H1 (cell line): ENCODE measurements at regions not wholly inside any gene's neighbourhood (a gene's known extent, or its start where the extent isn't known, plus 50 kb on each side); places are given as distances from the start of the nearest gene placed in this dataset.

Experiments
- CTCF ChIA-PET: fragments of 300-600 bp; sonication (Branson Sonifier 250); formaldehyde crosslinking; loops from one replicate; lab custom pipeline; 2021; ENCODE audit not compliant: partially characterized antibody; lab: Charles Lee
- POLR2A ChIA-PET: fragments of 300-600 bp; sonication (Branson Sonifier 250); formaldehyde crosslinking; loops from one replicate; lab custom pipeline; 2021; ENCODE audit warnings: inconsistent platforms; ENCODE audit not compliant: partially characterized antibody; lab: Charles Lee
- DNase-seq, 2 experiments: peaks; one replicate each; pipeline versions ENCODE4 v3.0.0 to v3.0.0-alpha.2; 2010 to 2022; ENCODE audit warnings: low spot score in 2 of 2, low read depth in 1 of 2, mixed read lengths in 1 of 2
- FAIRE-seq: peaks from 2 replicates; lab custom pipeline; 2011; peaks lifted over from hg19 to GRCh38; lab: Jason Lieb, UNC
- H2AFZ ChIP-seq: 2 replicates; pipeline ENCODE4 v1.8.1; 2012; ENCODE audit warnings: low read length, inconsistent platforms
- H2AK5ac ChIP-seq: 2 replicates; pipeline ENCODE4 v1.6.1; 2013; ENCODE audit warnings: low read depth, low read length
- H2BK120ac ChIP-seq: replicated peaks from 2 replicates; pipeline ENCODE3; 2013; ENCODE audit warnings: low read depth, low read length, inconsistent platforms
- H2BK12ac ChIP-seq: 2 replicates; pipeline ENCODE4 v1.6.1; 2013; ENCODE audit warnings: low read depth, low read length
- H2BK15ac ChIP-seq: 2 replicates; pipeline ENCODE4 v1.6.1; 2013; ENCODE audit warnings: low read length
- H2BK20ac ChIP-seq: 2 replicates; pipeline ENCODE4 v1.6.1; 2013; ENCODE audit warnings: low read length
- H2BK5ac ChIP-seq: 2 replicates; pipeline ENCODE4 v1.6.1; 2013; ENCODE audit warnings: low read depth, low read length
- H3K14ac ChIP-seq: 2 replicates; pipeline ENCODE4 v1.6.1; 2013; ENCODE audit warnings: inconsistent platforms; ENCODE audit not compliant: insufficient read length
- H3K18ac ChIP-seq: 2 replicates; pipeline ENCODE4 v1.6.1; 2013; ENCODE audit warnings: low read length; ENCODE audit errors: extremely low read depth
- H3K23ac ChIP-seq: 2 replicates; pipeline ENCODE4 v1.6.1; 2013; ENCODE audit warnings: inconsistent platforms; ENCODE audit not compliant: insufficient read length
- H3K23me2 ChIP-seq: 2 replicates; pipeline ENCODE4 v1.6.1; 2013; ENCODE audit warnings: low read depth, low read length
- H3K27ac ChIP-seq: 2 replicates; pipeline ENCODE4 v1.6.1; 2011; ENCODE audit warnings: low read depth, low read length, inconsistent platforms
- H3K27me3 ChIP-seq, 4 experiments: replicated peaks in 1 of 4; 1 replicate in 1 of 4; 2 replicates in 3 of 4; pipeline versions ENCODE4 v1.6.1 to v1.8.1; 2011 to 2013; ENCODE audit warnings: low read length in 3 of 4, mild to moderate bottlenecking in 3 of 4, inconsistent platforms in 2 of 4, mixed read lengths in 2 of 4, moderate library complexity in 1 of 4; ENCODE audit not compliant: control insufficient read depth in 3 of 4, insufficient read depth in 3 of 4; ENCODE audit errors: extremely low read depth in 1 of 4
- H3K36me3 ChIP-seq, 4 experiments: 2 replicates each; pipeline versions ENCODE4 v1.6.1 to v1.8.1; 2011 to 2013; ENCODE audit warnings: mild to moderate bottlenecking in 4 of 4, low read length in 3 of 4, moderate library complexity in 2 of 4, control low read depth in 1 of 4, inconsistent platforms in 1 of 4; ENCODE audit not compliant: insufficient read depth in 4 of 4, control insufficient read depth in 2 of 4
- H3K4ac ChIP-seq: replicated peaks from 2 replicates; pipeline ENCODE3; 2013; ENCODE audit warnings: low read length, low read depth, mixed read lengths, inconsistent platforms; ENCODE audit not compliant: insufficient read length
- H3K4me1 ChIP-seq, 4 experiments: replicated peaks in 1 of 4; 1 replicate in 1 of 4; 2 replicates in 3 of 4; pipeline versions ENCODE4 v1.6.1 to v1.8.1; 2011 to 2013; ENCODE audit warnings: low read length in 3 of 4, inconsistent platforms in 2 of 4, mixed read lengths in 1 of 4; ENCODE audit not compliant: insufficient read depth in 4 of 4, control insufficient read depth in 3 of 4
- H3K4me2 ChIP-seq, 2 experiments: 2 replicates each; pipeline versions ENCODE4 v1.6.1 to v1.8.1; 2011 to 2013; ENCODE audit warnings: low read depth in 2 of 2, low read length in 2 of 2, control low read depth in 1 of 2, inconsistent platforms in 1 of 2, mild to moderate bottlenecking in 1 of 2; ENCODE audit not compliant: insufficient read depth in 1 of 2
- H3K4me3 ChIP-seq, 4 experiments: fragments of 200-600, 300-600 bp in 1 of 4; sonication (generic), shearing (Covaris generic), sonication (Bioruptor Twin) in 1 of 4; 2 replicates each; pipeline versions ENCODE4 v1.5.1 to v1.8.1; 2011 to 2016; ENCODE audit warnings: low read length in 4 of 4, low read depth in 3 of 4, control low read depth in 2 of 4, inconsistent platforms in 2 of 4, mild to moderate bottlenecking in 2 of 4, mixed read lengths in 1 of 4, moderate library complexity in 1 of 4; ENCODE audit not compliant: insufficient read depth in 2 of 4; ENCODE audit errors: extremely low read depth in 1 of 4
- H3K56ac ChIP-seq: replicated peaks from 2 replicates; pipeline ENCODE3; 2013; ENCODE audit warnings: low read depth, mild to moderate bottlenecking, mixed read lengths, low read length, inconsistent platforms; ENCODE audit not compliant: insufficient read length
- H3K79me1 ChIP-seq: 2 replicates; pipeline ENCODE4 v1.6.1; 2013; ENCODE audit warnings: low read depth, low read length, control low read depth
- H3K79me2 ChIP-seq, 2 experiments: 2 replicates each; pipeline versions ENCODE4 v1.6.1 to v1.8.1; 2012 to 2013; ENCODE audit warnings: low read length in 2 of 2, mild to moderate bottlenecking in 2 of 2, inconsistent platforms in 1 of 2; ENCODE audit not compliant: insufficient read depth in 2 of 2, control insufficient read depth in 1 of 2
- H3K9ac ChIP-seq, 4 experiments: replicated peaks in 1 of 4; 1 replicate in 1 of 4; 2 replicates in 3 of 4; pipeline versions ENCODE4 v1.6.1 to v1.8.1; 2011 to 2013; ENCODE audit warnings: low read depth in 3 of 4, low read length in 3 of 4, control low read depth in 2 of 4, mild to moderate bottlenecking in 2 of 4, moderate library complexity in 2 of 4, inconsistent platforms in 1 of 4; ENCODE audit errors: extremely low read depth in 1 of 4
- H3K9me3 ChIP-seq, 2 experiments: 2 replicates each; pipeline versions ENCODE4 v1.6.1 to v1.8.1; 2012 to 2013; ENCODE audit warnings: mild to moderate bottlenecking in 2 of 2, moderate library complexity in 2 of 2, control low read depth in 1 of 2, inconsistent platforms in 1 of 2, low read depth in 1 of 2, low read length in 1 of 2, mixed read lengths in 1 of 2; ENCODE audit not compliant: insufficient read depth in 2 of 2
- H4K20me1 ChIP-seq, 2 experiments: replicated peaks in 1 of 2; 2 replicates each; pipeline versions ENCODE3 to v1.8.1; 2011 to 2013; ENCODE audit warnings: inconsistent platforms in 2 of 2, low read length in 2 of 2, mild to moderate bottlenecking in 1 of 2; ENCODE audit not compliant: insufficient read depth in 2 of 2, control insufficient read depth in 1 of 2
- H4K5ac ChIP-seq: 2 replicates; pipeline ENCODE4 v1.6.1; 2013; ENCODE audit warnings: low read length, low read depth, mixed read lengths, inconsistent platforms; ENCODE audit not compliant: insufficient read length
- H4K8ac ChIP-seq: 2 replicates; pipeline ENCODE4 v1.8.0; 2013; ENCODE audit warnings: mild to moderate bottlenecking, moderate library complexity, low read length, inconsistent platforms; ENCODE audit not compliant: insufficient read depth; ENCODE audit errors: extremely low read depth
- H4K91ac ChIP-seq: replicated peaks from 2 replicates; pipeline ENCODE3; 2013; ENCODE audit warnings: low read length, mixed read lengths, inconsistent platforms; ENCODE audit not compliant: insufficient read length
- EP300 ChIP-seq, 2 experiments: IDR thresholded peaks; 1 replicate in 1 of 2; 2 replicates in 1 of 2; pipeline ENCODE4 v1.6.1; 2011 to 2012; ENCODE audit warnings: low read depth in 2 of 2, low read length in 2 of 2, mild to moderate bottlenecking in 2 of 2, borderline replicate concordance in 1 of 2, inconsistent platforms in 1 of 2, moderate library complexity in 1 of 2
- MAFK ChIP-seq: IDR thresholded peaks from 2 replicates; pipeline ENCODE4 v1.6.1; 2012; ENCODE audit warnings: low read depth, mild to moderate bottlenecking, improper control_type of control experiment, low read length
- SIX5 ChIP-seq: IDR thresholded peaks from 2 replicates; pipeline ENCODE4 v1.6.1; 2011; ENCODE audit warnings: mild to moderate bottlenecking, low read depth, low read length
- WGBS, 2 experiments: shearing (Covaris generic) in 1 of 2; methylation state at CpG; one replicate each; pipeline versions ENCODE4 v1.1.6 to v1.1.7; 2013 to 2015; ENCODE audit warnings: low lambda C conversion rate in 2 of 2, mixed read lengths in 2 of 2, inconsistent platforms in 1 of 2, low coverage in 1 of 2, missing lambda C conversion rate in 1 of 2; ENCODE audit not compliant: insufficient replicate concordance in 2 of 2, insufficient coverage in 1 of 2, insufficient read length in 1 of 2; ENCODE audit errors: extremely low coverage in 1 of 2, missing lambda C conversion rate in 1 of 2; 5-methylcytosine and 5-hydroxymethylcytosine counted together
- TF ChIP-seq, protein P1 (sequence below): IDR thresholded peaks from 2 replicates; pipeline ENCODE4 v1.6.1; 2012; ENCODE audit warnings: low read length, inconsistent platforms

DNA sequence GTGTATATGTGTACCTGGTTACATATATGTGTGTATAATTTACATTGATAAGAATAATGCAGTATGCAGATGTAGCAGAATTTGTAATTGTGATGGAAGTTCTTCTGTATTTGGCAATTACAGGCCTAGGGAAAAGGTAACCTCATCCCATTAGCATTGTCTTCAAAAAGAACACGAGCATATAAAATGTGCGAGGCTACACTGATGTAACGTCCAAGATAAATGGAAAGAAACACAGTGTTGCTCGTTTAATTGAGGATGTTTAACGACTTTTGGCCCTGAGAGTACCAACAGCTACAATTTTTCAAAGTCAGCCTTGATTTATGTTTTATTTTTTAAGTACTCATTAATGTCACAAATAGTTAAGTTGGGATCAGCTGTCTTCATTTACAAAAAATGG, 703.5 kb upstream of the RBFOX1 start:
- Histone ChIP-seq H4K20me1 (no peaks in the 10 kb centered on the region), H2BK5ac (no peak overlapping the region), H3K9ac (no peak overlapping the region), H2AFZ (no peak overlapping the region), H4K91ac (no peak overlapping the region), H3K27ac (no peak overlapping the region), H3K79me1 (no peaks in the 10 kb centered on the region), H2AK5ac (no peak overlapping the region), H3K14ac (no peak overlapping the region), H3K4ac (no peak overlapping the region), H3K79me2 (no peaks in the 10 kb centered on the region), H4K5ac (no peak overlapping the region), H3K56ac (no peak overlapping the region), H3K4me2 (no peak overlapping the region), H3K27me3 (no peaks in the 10 kb centered on the region), H2BK20ac (no peak overlapping the region), H3K36me3 (no peaks in the 10 kb centered on the region), H3K4me1 (no peaks in the 10 kb centered on the region; a peak in 1 of 7 replicates), H3K18ac (no peak overlapping the region), H2BK12ac (no peak overlapping the region), H2BK15ac (no peak overlapping the region), H3K23ac (no peak overlapping the region), H3K4me3 (no peak overlapping the region), H2BK120ac (no peak overlapping the region), H3K9me3 (no peaks in the 10 kb centered on the region), H3K23me2 (no peaks in the 10 kb centered on the region), H4K8ac (no peak overlapping the region)
- FAIRE-seq (no peak), DNase-seq (no peak)
- ChIA-PET POLR2A (no interaction called here), CTCF (interaction anchor here (5.0 kb wide), 1 partner anchor 14 kb away, joined by 30 read pairs; no protein-coding TSS in a partner anchor)
- WGBS, 2 experiments = 78% methylated on average over 5 of the region's 5 CpGs; no CpG with 5 or more reads in 1 of the 2 experiments
- TF ChIP-seq MAFK (no peak), EP300 (IDR thresholded peaks at IDR 0.05; ENCODE audit: borderline replicate concordance in 1 of 2, low read depth in 2 of 2, low read length in 2 of 2) (no peak), SIX5 (no peak)
- TF ChIP-seq, protein P1, sequence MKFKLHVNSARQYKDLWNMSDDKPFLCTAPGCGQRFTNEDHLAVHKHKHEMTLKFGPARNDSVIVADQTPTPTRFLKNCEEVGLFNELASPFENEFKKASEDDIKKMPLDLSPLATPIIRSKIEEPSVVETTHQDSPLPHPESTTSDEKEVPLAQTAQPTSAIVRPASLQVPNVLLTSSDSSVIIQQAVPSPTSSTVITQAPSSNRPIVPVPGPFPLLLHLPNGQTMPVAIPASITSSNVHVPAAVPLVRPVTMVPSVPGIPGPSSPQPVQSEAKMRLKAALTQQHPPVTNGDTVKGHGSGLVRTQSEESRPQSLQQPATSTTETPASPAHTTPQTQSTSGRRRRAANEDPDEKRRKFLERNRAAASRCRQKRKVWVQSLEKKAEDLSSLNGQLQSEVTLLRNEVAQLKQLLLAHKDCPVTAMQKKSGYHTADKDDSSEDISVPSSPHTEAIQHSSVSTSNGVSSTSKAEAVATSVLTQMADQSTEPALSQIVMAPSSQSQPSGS = no peak
